Activated naive CD8-positive, alpha-beta T cell treated with anti-CD3 and anti-CD28 coated beads, Interleukin-2, amount 10 ng/mL, durations not matched to agents 7 days and 5 days (primary cell): ENCODE measurements at regions not wholly inside any gene's neighbourhood (a gene's known extent, or its start where the extent isn't known, plus 50 kb on each side); places are given as distances from the start of the nearest gene placed in this dataset.
"Not testable (repeated sequence)": the region's sequence is repeated elsewhere in the genome, so short reads cannot be mapped to it uniquely, and the experiment has no call there.

Source experiments
- ATAC-seq: fragments of 150-1000 bp; cut with Tn5 transposase; one replicate; pipeline ENCODE4 v1.10.0; 2021; ENCODE audit warnings: low read depth, moderate library complexity
- POLR2A ChIA-PET: fragments of 350-600 bp; sonication (Branson Sonifier 250); formaldehyde crosslinking; loops from one replicate; lab custom pipeline; 2021; ENCODE audit warnings: antibody characterized with exemption; lab: Charles Lee
- DNase-seq: peaks from one replicate; pipeline ENCODE4 v3.0.0; 2021
- H3K27ac Mint-ChIP-seq: one replicate; pipeline ENCODE4 v1.8.0; 2022; ENCODE audit warnings: mild to moderate bottlenecking, mixed read lengths
- H3K27me3 Mint-ChIP-seq: one replicate; pipeline ENCODE4 v1.8.0; 2022; ENCODE audit warnings: mild to moderate bottlenecking, moderate library complexity, mixed read lengths
- H3K36me3 Mint-ChIP-seq: one replicate; pipeline ENCODE4 v1.8.0; 2021; ENCODE audit warnings: mild to moderate bottlenecking, mixed read lengths
- H3K4me1 Mint-ChIP-seq: one replicate; pipeline ENCODE4 v1.8.0; 2021; ENCODE audit warnings: mixed read lengths
- H3K4me3 Mint-ChIP-seq: one replicate; pipeline ENCODE4 v1.8.0; 2022; ENCODE audit warnings: mild to moderate bottlenecking, moderate library complexity, mixed read lengths
- H3K9me3 Mint-ChIP-seq: one replicate; pipeline ENCODE4 v1.8.0; 2021; ENCODE audit warnings: mixed read lengths

GRCh38 chr5:71289946-71290345, 165.5 kb upstream of the BDP1 start:
- H3K4me3 Mint-ChIP-seq, H3K9me3 Mint-ChIP-seq, POLR2A ChIA-PET, ATAC-seq, H3K27ac Mint-ChIP-seq, H3K27me3 Mint-ChIP-seq, H3K36me3 Mint-ChIP-seq, H3K4me1 Mint-ChIP-seq: not testable (repeated sequence)
- DNase-seq = peak; percentile 64

- H3K9me3 Mint-ChIP-seq, H3K27me3 Mint-ChIP-seq, H3K4me1 Mint-ChIP-seq, ATAC-seq, DNase-seq, POLR2A ChIA-PET, H3K4me3 Mint-ChIP-seq, H3K36me3 Mint-ChIP-seq, H3K27ac Mint-ChIP-seq: not testable (repeated sequence)
Observed at GRCh38 chr5:71290979-71291378, 164.5 kb upstream of the BDP1 start.
